ENCODE measurements at regions not wholly inside any gene's neighbourhood (a gene's known extent, or its start where the extent isn't known, plus 50 kb on each side); places are given as distances from the start of the nearest gene placed in this dataset.

DNA sequence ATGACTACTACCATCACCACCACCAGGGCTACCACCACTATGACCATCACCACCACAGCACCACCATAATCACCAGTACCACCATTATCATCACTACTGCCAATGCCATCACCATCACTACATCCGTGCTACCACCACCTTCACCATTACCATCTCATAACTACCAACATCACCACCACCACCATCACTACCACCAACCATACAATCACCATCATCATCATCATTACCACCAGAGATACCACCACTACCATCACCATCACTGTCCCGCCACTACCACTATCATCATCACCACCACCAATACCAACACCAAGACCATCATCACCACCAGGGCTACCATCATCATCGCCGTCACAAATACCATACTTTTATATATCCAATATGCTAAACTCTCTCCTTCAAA is 369.6 kb upstream of the DYNLRB2 start:
- no peaks in the 10 kb centered on the region for H3K36me3 Mint-ChIP-seq (ENCODE audit: insufficient read depth, unreplicated experiment)
- POLR2A ChIA-PET, result no interaction called here
- no peaks in the 10 kb centered on the region for H3K9me3 Mint-ChIP-seq (ENCODE audit: unreplicated experiment)
- no peaks in the 10 kb centered on the region for H3K27me3 Mint-ChIP-seq (ENCODE audit: insufficient read depth, unreplicated experiment)
- CTCF ChIA-PET, result no interaction called here
- no peak overlapping the region for H3K27ac Mint-ChIP-seq (ENCODE audit: low read depth, unreplicated experiment)
- no TSS peak for BruUV-seq (replicated peaks)
- intact Hi-C loops (cut with micrococcal nuclease), result no loop called here
- no peak for DNase-seq (ENCODE audit: unreplicated experiment)
- no peak overlapping the region for H3K4me3 Mint-ChIP-seq (ENCODE audit: unreplicated experiment)
- TF ChIP-seq, protein P1, sequence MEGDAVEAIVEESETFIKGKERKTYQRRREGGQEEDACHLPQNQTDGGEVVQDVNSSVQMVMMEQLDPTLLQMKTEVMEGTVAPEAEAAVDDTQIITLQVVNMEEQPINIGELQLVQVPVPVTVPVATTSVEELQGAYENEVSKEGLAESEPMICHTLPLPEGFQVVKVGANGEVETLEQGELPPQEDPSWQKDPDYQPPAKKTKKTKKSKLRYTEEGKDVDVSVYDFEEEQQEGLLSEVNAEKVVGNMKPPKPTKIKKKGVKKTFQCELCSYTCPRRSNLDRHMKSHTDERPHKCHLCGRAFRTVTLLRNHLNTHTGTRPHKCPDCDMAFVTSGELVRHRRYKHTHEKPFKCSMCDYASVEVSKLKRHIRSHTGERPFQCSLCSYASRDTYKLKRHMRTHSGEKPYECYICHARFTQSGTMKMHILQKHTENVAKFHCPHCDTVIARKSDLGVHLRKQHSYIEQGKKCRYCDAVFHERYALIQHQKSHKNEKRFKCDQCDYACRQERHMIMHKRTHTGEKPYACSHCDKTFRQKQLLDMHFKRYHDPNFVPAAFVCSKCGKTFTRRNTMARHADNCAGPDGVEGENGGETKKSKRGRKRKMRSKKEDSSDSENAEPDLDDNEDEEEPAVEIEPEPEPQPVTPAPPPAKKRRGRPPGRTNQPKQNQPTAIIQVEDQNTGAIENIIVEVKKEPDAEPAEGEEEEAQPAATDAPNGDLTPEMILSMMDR (IDR thresholded peaks at IDR 0.05; ENCODE audit: unreplicated experiment), result no peak
- H3K4me1 Mint-ChIP-seq (ENCODE audit: insufficient read depth, unreplicated experiment), result peaks cover 30% of the 10 kb centered on the region

DNA sequence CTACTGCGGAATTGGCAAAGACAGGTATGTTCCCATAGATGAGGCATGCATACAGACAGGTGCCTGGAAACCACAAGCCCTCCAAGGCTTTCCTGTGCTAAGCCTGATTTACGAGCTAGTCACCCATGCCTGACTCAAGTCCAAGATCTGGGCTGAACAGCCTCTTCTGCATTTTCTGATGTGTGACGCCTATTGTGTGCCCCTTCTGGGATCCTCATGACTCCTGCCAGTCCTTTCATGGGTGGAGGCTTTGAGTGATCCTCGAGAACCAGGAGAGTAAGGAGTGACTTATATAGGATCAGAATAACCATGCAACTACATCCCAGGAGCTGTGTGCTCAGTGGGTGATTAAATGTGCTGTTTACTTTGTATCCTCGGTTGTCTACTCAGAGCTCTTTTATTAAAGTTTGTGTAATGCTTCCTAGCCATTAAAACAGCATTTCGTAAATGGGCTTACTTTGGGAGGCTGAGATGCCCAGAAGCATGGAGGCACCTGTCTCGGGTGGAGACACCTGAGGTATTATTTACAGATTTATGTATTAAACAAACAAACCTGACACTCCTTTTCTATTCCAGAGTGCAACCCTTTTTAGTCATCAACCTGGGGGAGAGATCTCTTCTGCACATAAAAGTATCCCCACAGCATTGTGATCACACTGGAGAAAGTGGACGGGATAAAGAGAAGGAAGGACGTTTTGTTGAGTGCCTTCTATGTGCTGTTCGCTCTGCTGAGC is 373.0 kb upstream of the DYNLRB2 start:
- ChIA-PET CTCF (no interaction called here), POLR2A (interaction anchor here (0.5 kb wide), 1 partner anchor 135 kb away, joined by 3 read pairs; no protein-coding TSS in a partner anchor)
- Mint-ChIP-seq H3K36me3 (ENCODE audit: insufficient read depth, unreplicated experiment) (no peaks in the 10 kb centered on the region), H3K4me3 (ENCODE audit: unreplicated experiment) (no peak overlapping the region), H3K9me3 (ENCODE audit: unreplicated experiment) (no peaks in the 10 kb centered on the region), H3K4me1 (ENCODE audit: insufficient read depth, unreplicated experiment) (peaks cover 10% of the 10 kb centered on the region), H3K27ac (ENCODE audit: low read depth, unreplicated experiment) (no peak overlapping the region), H3K27me3 (ENCODE audit: insufficient read depth, unreplicated experiment) (no peaks in the 10 kb centered on the region)
- BruUV-seq (replicated peaks), result no TSS peak
- peak; percentile 60 for DNase-seq (ENCODE audit: unreplicated experiment)
- intact Hi-C loops (cut with micrococcal nuclease), result no loop called here
- TF ChIP-seq, protein P1 (IDR thresholded peaks at IDR 0.05; ENCODE audit: unreplicated experiment), result no peak

DNA sequence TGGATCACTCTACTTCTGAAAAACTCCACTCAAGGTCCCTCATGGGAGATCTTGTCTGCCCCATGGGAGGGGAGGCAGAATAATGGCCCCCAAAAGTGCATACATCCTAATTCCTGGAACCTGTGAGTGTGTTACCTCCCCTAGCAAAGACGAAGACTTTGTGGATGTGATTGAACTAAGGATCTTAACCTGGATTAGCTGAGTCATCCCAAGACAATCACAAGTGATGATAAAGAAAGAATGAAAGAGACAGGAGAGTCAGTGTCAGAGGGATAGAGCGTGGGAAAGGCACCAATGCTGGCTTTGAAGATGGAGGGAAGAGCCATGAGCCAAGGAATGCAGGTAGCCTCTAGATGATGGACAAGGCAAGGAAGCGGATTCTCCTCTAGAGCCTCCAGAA is 374.7 kb upstream of the DYNLRB2 start:
- TF ChIP-seq, protein P1 (IDR thresholded peaks at IDR 0.05; ENCODE audit: unreplicated experiment), result no peak
- Mint-ChIP-seq H3K27ac (ENCODE audit: low read depth, unreplicated experiment) (no peak overlapping the region), H3K9me3 (ENCODE audit: unreplicated experiment) (no peaks in the 10 kb centered on the region), H3K4me1 (ENCODE audit: insufficient read depth, unreplicated experiment) (peaks cover 16% of the 10 kb centered on the region), H3K36me3 (ENCODE audit: insufficient read depth, unreplicated experiment) (no peaks in the 10 kb centered on the region), H3K4me3 (ENCODE audit: unreplicated experiment) (no peak overlapping the region), H3K27me3 (ENCODE audit: insufficient read depth, unreplicated experiment) (no peaks in the 10 kb centered on the region)
- no TSS peak for BruUV-seq (replicated peaks)
- DNase-seq (ENCODE audit: unreplicated experiment), result no peak
- ChIA-PET POLR2A (no interaction called here), CTCF (no interaction called here)
- intact Hi-C loops (cut with micrococcal nuclease), result no loop called here

DNA sequence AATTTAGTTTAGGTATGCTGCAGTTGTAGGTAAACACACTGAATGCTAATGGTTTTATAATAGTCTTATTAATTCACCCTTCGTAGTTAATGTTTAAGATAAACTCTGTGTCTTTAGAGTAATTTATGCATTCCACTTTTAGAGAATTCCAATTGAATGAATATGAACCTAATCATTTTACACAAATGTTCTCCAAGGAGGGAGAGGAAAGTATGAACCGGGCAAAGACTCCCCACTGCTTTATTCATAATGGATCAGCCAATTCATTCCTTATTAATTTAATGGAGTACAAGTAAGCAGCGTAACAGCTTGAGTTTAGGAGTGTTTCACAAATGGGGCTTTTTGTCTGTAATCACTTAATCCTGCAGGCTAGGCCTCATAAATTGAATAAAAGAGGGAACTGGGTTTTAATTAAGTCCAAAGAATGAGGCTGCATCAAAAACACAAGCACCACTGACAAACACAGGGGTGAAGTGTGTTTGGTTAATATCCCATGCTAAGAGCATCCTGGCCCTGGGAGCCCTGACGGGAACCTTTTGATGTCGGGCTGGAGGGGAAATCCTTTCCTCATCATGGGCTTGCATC is 375.7 kb upstream of the DYNLRB2 start:
- H3K36me3 Mint-ChIP-seq (ENCODE audit: insufficient read depth, unreplicated experiment), result no peaks in the 10 kb centered on the region
- H3K4me1 Mint-ChIP-seq (ENCODE audit: insufficient read depth, unreplicated experiment), result peaks cover 16% of the 10 kb centered on the region
- H3K4me3 Mint-ChIP-seq (ENCODE audit: unreplicated experiment), result no peak overlapping the region
- ChIA-PET CTCF (no interaction called here), POLR2A (no interaction called here)
- BruUV-seq (replicated peaks), result no TSS peak
- TF ChIP-seq, protein P1 (IDR thresholded peaks at IDR 0.05; ENCODE audit: unreplicated experiment), result no peak
- no peak for DNase-seq (ENCODE audit: unreplicated experiment)
- H3K9me3 Mint-ChIP-seq (ENCODE audit: unreplicated experiment), result no peaks in the 10 kb centered on the region
- H3K27ac Mint-ChIP-seq (ENCODE audit: low read depth, unreplicated experiment), result no peak overlapping the region
- intact Hi-C loops (cut with micrococcal nuclease), result loop anchor here (5.0 kb wide), 1 partner anchor 292 kb away; no protein-coding TSS in a partner anchor
- no peaks in the 10 kb centered on the region for H3K27me3 Mint-ChIP-seq (ENCODE audit: insufficient read depth, unreplicated experiment)

All from MCF 10A (cell line).